Lower leg skin (tissue), 3 donors: ENCODE measurements at regions not wholly inside any gene's neighbourhood (a gene's known extent, or its start where the extent isn't known, plus 50 kb on each side); places are given as distances from the start of the nearest gene placed in this dataset.

Experiments
- CTCF ChIP-seq, 3 donors: fragments of 450-650 bp; IDR thresholded peaks; one replicate each; pipeline ENCODE4 v1.5.1; 2016; ENCODE audit warnings: antibody characterized with exemption in 3 of 3, mild to moderate bottlenecking in 3 of 3, moderate library complexity in 2 of 3
- POLR2A ChIP-seq, 2 donors: fragments of 450-650 bp; IDR thresholded peaks; one replicate each; pipeline ENCODE4 v1.6.1; 2016 to 2017; ENCODE audit warnings: antibody characterized with exemption in 2 of 2, mild to moderate bottlenecking in 1 of 2, moderate library complexity in 1 of 2

- TF ChIP-seq CTCF (IDR thresholded peaks at IDR 0.05) = no peak
- no peak for TF ChIP-seq POLR2A (IDR thresholded peaks at IDR 0.05)
These were observed 216.4 kb upstream of the AFF2 start for GRCh38 chrX:148284056-148284455.
